HG03432 (cell line): ENCODE measurements at regions not wholly inside any gene's neighbourhood (a gene's known extent, or its start where the extent isn't known, plus 50 kb on each side); places are given as distances from the start of the nearest gene placed in this dataset.

ENCODE experiments used
- ATAC-seq: cut with Tn5 transposase; IDR thresholded peaks from one replicate; pipeline ENCODE4 v1.9.1; 2021; ENCODE audit warnings: mild to moderate bottlenecking, moderate library complexity; ENCODE audit not compliant: unreplicated experiment

GRCh38 chr2:206368484-206368883 lies 74.8 kb upstream of the ADAM23 start:
- ATAC-seq, result no peak

- no peak for ATAC-seq
Measured at GRCh38 chr2:206368933-206369569, 74.3 kb upstream of the ADAM23 start.

GRCh38 chr2:206375956-206376355 lies 67.4 kb upstream of the ADAM23 start:
- ATAC-seq, result no peak

GRCh38 chr2:206378835-206379234 lies 64.5 kb upstream of the ADAM23 start:
- no peak for ATAC-seq

GRCh38 chr2:206379266-206379665 lies 64.1 kb upstream of the ADAM23 start:
- no peak for ATAC-seq

- no peak for ATAC-seq
Measured at GRCh38 chr2:206379886-206380285, 63.4 kb upstream of the ADAM23 start.

GRCh38 chr2:206381881-206382280 lies 61.5 kb upstream of the ADAM23 start:
- no peak for ATAC-seq

- ATAC-seq, result no peak
Measured at GRCh38 chr2:206383669-206384068, 59.7 kb upstream of the ADAM23 start.

- ATAC-seq, result no peak
Measured at GRCh38 chr2:206387808-206388207, 55.5 kb upstream of the ADAM23 start.

GRCh38 chr2:206388698-206389097 lies 54.6 kb upstream of the ADAM23 start:
- no peak for ATAC-seq

- ATAC-seq, result no peak
Measured at GRCh38 chr2:206389164-206389563, 54.2 kb upstream of the ADAM23 start.

GRCh38 chr2:206390181-206390580 lies 53.2 kb upstream of the ADAM23 start:
- no peak for ATAC-seq

GRCh38 chr2:206392118-206392517 lies 51.2 kb upstream of the ADAM23 start:
- peak; percentile 96 for ATAC-seq
